ENCODE measurements at regions not wholly inside any gene's neighbourhood (a gene's known extent, or its start where the extent isn't known, plus 50 kb on each side); places are given as distances from the start of the nearest gene placed in this dataset.

DNA sequence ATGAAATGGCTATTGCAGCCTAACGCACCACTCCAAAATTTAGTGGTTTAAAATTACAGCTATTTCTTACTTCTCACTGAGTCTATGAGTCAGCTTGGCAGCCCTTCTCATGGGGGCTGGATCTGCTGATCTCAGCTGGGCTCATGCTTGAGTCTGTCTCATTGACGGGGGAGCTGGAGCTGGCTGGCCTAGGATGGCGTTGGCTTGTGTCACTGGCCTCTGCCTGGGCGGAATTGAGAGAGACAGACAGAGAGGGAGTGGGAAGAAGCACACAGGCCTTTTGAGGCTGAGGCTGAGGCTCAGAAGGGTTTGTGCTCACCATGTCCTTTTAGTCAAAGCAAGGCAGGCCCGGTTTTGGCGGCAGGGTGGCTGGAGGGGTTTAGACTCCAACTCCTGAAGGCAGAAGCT, 412.1 kb upstream of the MYT1L start:
- Mint-ChIP-seq H3K27ac (no peak overlapping the region), H3K27me3 (no peaks in the 10 kb centered on the region), H3K4me1 (ENCODE audit: unreplicated experiment) (peaks cover 27% of the 10 kb centered on the region), H3K9me3 (peaks cover 7% of the 10 kb centered on the region), H3K4me3 (no peak overlapping the region), H3K36me3 (no peaks in the 10 kb centered on the region)
- no peak for DNase-seq (ENCODE audit: extremely low spot score, unreplicated experiment)
- TF ChIP-seq, protein P1, sequence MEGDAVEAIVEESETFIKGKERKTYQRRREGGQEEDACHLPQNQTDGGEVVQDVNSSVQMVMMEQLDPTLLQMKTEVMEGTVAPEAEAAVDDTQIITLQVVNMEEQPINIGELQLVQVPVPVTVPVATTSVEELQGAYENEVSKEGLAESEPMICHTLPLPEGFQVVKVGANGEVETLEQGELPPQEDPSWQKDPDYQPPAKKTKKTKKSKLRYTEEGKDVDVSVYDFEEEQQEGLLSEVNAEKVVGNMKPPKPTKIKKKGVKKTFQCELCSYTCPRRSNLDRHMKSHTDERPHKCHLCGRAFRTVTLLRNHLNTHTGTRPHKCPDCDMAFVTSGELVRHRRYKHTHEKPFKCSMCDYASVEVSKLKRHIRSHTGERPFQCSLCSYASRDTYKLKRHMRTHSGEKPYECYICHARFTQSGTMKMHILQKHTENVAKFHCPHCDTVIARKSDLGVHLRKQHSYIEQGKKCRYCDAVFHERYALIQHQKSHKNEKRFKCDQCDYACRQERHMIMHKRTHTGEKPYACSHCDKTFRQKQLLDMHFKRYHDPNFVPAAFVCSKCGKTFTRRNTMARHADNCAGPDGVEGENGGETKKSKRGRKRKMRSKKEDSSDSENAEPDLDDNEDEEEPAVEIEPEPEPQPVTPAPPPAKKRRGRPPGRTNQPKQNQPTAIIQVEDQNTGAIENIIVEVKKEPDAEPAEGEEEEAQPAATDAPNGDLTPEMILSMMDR (conservative IDR thresholded peaks at IDR 0.05) = no peak

DNA sequence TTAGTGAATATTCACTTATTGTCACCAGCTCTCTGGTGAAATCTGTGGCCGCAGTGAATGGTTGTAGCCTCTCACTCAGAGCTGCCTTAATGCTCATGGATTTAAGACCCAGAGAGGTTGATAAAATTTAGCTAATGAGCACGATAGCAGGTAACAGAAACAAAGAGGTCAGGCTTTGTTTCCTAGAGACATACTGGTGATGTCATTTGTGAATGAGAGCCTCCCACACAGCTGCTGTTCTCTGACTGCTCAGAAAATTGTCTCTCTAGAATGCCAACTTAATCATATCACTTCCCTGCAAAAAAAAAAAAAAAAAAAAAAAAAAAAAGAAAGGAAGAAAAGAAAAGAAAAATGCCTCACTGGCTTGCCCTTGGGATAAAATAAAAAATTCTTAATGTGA, 411.7 kb upstream of the MYT1L start:
- TF ChIP-seq, protein P1 (conservative IDR thresholded peaks at IDR 0.05) = no peak
- DNase-seq (ENCODE audit: extremely low spot score, unreplicated experiment) = no peak
- H3K27me3 Mint-ChIP-seq = no peaks in the 10 kb centered on the region
- peaks cover 27% of the 10 kb centered on the region for H3K4me1 Mint-ChIP-seq (ENCODE audit: unreplicated experiment)
- no peak overlapping the region for H3K27ac Mint-ChIP-seq
- H3K9me3 Mint-ChIP-seq = peaks cover 7% of the 10 kb centered on the region
- H3K4me3 Mint-ChIP-seq = no peak overlapping the region
- no peaks in the 10 kb centered on the region for H3K36me3 Mint-ChIP-seq

DNA sequence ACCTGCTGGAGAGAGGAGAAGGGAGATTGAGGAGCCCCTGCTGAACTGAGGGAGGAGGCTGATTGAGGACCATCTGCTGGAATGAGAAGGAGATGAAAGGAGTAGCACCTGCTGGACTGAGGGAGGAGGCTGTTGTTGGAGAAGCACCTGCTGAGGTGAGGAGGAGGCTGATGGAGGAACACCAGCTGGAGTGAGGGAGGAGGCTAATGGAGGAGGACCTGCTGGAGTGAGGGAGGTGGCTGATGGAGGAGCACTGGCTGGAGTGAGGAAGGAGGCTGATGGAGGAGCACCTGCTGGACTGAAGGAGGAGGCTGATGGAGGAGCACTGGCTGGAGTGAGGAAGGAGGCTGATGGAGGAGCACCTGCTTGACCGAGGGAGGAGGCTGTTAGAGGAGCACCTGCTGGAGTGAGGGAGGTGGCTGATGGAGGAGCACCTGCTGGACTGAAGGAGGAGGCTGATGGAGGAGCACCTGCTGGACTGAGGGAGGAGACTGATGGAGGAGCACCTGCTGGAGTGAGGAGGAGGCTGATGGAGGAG, 409.2 kb upstream of the MYT1L start:
- Mint-ChIP-seq H3K36me3 (no peaks in the 10 kb centered on the region), H3K27ac (no peak overlapping the region), H3K9me3 (peaks cover 7% of the 10 kb centered on the region), H3K27me3 (peaks cover 3% of the 10 kb centered on the region), H3K4me3 (no peak overlapping the region), H3K4me1 (ENCODE audit: unreplicated experiment) (peaks cover 24% of the 10 kb centered on the region)
- DNase-seq (ENCODE audit: extremely low spot score, unreplicated experiment) = no peak
- TF ChIP-seq, protein P1 (conservative IDR thresholded peaks at IDR 0.05) = no peak

DNA sequence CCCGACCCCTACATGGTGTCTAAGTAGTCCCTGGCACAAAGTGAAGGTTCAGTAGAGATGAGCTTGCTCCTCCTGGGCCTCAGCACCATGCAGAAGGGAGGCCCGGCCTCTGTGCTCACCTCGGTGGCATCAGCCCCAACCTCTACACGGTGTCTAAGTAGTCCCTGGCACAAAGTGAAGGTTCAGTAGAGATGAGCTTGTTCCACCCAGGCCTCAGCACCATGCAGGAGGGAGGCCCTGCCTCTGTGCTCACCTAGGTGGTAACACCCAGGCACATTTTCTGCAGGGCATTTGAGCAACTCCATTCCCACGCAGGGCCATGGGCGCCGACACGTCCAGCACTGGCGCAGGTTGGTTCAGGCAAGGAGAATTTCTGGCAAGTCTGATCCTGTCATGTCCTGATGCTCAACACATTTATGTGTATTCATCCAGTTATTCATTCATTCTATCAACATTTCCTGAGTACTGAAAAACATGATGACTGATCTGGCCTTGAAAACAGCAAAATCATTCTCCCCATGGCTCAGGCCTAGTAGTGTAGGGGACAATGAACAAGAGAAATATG, 408.2 kb upstream of the MYT1L start:
- H3K27me3 Mint-ChIP-seq = peaks cover 13% of the 10 kb centered on the region
- peaks cover 24% of the 10 kb centered on the region for H3K4me1 Mint-ChIP-seq (ENCODE audit: unreplicated experiment)
- no peak overlapping the region for H3K4me3 Mint-ChIP-seq
- no peaks in the 10 kb centered on the region for H3K36me3 Mint-ChIP-seq
- TF ChIP-seq, protein P1 (conservative IDR thresholded peaks at IDR 0.05) = no peak
- no peak for DNase-seq (ENCODE audit: extremely low spot score, unreplicated experiment)
- peaks cover 7% of the 10 kb centered on the region for H3K9me3 Mint-ChIP-seq
- no peak overlapping the region for H3K27ac Mint-ChIP-seq

DNA sequence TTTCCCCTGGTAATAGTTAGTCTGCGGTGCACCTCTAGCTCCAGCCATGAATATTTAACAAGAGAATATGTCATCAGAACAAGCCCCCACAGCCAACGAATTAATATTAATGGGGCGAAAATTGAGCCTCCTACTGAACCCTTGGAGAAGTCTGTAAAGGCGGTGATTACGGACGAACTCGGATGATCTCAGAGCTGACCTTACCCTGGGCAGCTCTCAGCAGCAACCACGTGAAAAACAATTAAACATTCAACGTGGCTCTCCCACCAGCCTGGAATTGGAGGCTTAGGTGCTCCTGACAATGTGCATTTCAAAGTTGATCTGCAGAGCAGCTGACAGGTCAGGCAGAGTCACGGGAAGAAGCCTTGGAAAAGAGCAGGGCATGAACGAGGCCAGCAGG, 407.6 kb upstream of the MYT1L start:
- TF ChIP-seq, protein P1 (conservative IDR thresholded peaks at IDR 0.05) = no peak
- Mint-ChIP-seq H3K4me1 (ENCODE audit: unreplicated experiment) (peaks cover 23% of the 10 kb centered on the region), H3K27ac (no peak overlapping the region), H3K36me3 (no peaks in the 10 kb centered on the region), H3K27me3 (peaks cover 14% of the 10 kb centered on the region), H3K9me3 (peaks cover 7% of the 10 kb centered on the region), H3K4me3 (no peak overlapping the region)
- DNase-seq (ENCODE audit: extremely low spot score, unreplicated experiment) = no peak
